ENCODE measurements at regions not wholly inside any gene's neighbourhood (a gene's known extent, or its start where the extent isn't known, plus 50 kb on each side); places are given as distances from the start of the nearest gene placed in this dataset.

DNA sequence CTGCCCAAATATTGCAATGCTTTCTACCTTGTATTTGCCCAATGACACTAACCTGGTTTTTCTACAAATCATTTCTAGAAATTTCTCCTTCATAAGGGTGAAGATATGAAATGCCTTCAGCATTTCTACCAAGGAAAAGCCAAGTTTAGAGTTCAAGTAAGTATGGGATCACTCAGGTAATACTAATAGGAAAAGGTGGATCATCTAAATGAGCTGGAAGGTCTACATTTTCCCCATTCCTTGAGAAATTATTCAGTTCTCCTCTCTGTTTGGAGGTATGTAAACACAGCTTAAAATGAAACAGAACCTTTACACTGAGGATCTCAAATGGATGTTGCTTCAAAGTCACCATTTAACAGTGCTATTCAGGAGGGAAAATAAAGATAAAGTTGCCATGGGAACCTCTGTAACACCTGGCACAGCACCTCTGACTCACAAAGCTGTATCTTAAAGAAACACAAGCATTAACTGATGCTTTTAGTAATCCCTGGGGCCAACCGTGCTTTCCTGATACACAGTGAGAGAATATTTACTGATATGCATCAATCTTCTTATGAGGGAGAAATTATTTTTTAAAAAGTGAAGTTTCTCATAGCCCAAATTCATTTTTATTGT lies 161.3 kb downstream of the DRD1 start:
- TF ChIP-seq, protein P1, sequence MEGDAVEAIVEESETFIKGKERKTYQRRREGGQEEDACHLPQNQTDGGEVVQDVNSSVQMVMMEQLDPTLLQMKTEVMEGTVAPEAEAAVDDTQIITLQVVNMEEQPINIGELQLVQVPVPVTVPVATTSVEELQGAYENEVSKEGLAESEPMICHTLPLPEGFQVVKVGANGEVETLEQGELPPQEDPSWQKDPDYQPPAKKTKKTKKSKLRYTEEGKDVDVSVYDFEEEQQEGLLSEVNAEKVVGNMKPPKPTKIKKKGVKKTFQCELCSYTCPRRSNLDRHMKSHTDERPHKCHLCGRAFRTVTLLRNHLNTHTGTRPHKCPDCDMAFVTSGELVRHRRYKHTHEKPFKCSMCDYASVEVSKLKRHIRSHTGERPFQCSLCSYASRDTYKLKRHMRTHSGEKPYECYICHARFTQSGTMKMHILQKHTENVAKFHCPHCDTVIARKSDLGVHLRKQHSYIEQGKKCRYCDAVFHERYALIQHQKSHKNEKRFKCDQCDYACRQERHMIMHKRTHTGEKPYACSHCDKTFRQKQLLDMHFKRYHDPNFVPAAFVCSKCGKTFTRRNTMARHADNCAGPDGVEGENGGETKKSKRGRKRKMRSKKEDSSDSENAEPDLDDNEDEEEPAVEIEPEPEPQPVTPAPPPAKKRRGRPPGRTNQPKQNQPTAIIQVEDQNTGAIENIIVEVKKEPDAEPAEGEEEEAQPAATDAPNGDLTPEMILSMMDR (IDR thresholded peaks at IDR 0.05) = no peak
- no peak for TF ChIP-seq POLR2A (IDR thresholded peaks at IDR 0.05)
